WTC11 (cell line): ENCODE measurements at regions not wholly inside any gene's neighbourhood (a gene's known extent, or its start where the extent isn't known, plus 50 kb on each side); places are given as distances from the start of the nearest gene placed in this dataset.

Experiments
- ATAC-seq: fragments of 200-7000 bp; cut with Tn5 transposase; 2 replicates; pipeline ENCODE4 v1.10.0; 2021; ENCODE audit warnings: mild to moderate bottlenecking, moderate library complexity
- CTCF ChIA-PET: fragments of 300-600 bp; sonication (Branson Sonifier 250); formaldehyde crosslinking; loops from one replicate; lab custom pipeline; 2021; ENCODE audit warnings: antibody characterized with exemption; lab: Charles Lee
- POLR2A ChIA-PET: fragments of 350-600 bp; sonication (Branson Sonifier 250); formaldehyde crosslinking; loops from one replicate; lab custom pipeline; 2021; ENCODE audit warnings: antibody characterized with exemption; lab: Charles Lee
- DNase-seq: peaks from one replicate; pipeline ENCODE4 v3.0.0; 2021; ENCODE audit warnings: low spot score
- H3K27ac Mint-ChIP-seq: 2 replicates; pipeline ENCODE4 v1.8.0; 2021; ENCODE audit warnings: mixed read lengths
- H3K27me3 Mint-ChIP-seq: 2 replicates; pipeline ENCODE4 v1.8.0; 2021; ENCODE audit warnings: low read depth, mild to moderate bottlenecking, moderate library complexity, mixed read lengths
- H3K36me3 Mint-ChIP-seq: 2 replicates; pipeline ENCODE4 v1.8.0; 2021; ENCODE audit warnings: mixed read lengths
- H3K4me1 Mint-ChIP-seq: 2 replicates; pipeline ENCODE4 v1.8.0; 2022; ENCODE audit warnings: mixed read lengths
- H3K4me3 Mint-ChIP-seq: 2 replicates; pipeline ENCODE4 v1.8.0; 2021; ENCODE audit warnings: mild to moderate bottlenecking, moderate library complexity, mixed read lengths
- H3K9me3 Mint-ChIP-seq: 2 replicates; pipeline ENCODE4 v1.8.0; 2021; ENCODE audit warnings: mixed read lengths
- CBFB ChIP-seq: sonication (generic); formaldehyde crosslinking; IDR thresholded peaks from 2 replicates; pipeline ENCODE4 v1.8.1; 2022; ENCODE audit warnings: mild to moderate bottlenecking, low read depth, missing genetic modification reagents
- ELF4 ChIP-seq: sonication (generic); formaldehyde crosslinking; IDR thresholded peaks from 2 replicates; pipeline ENCODE4 v1.8.1; 2022; ENCODE audit warnings: low read depth, mild to moderate bottlenecking, moderate library complexity, missing genetic modification reagents
- FOXJ3 ChIP-seq: sonication (generic); formaldehyde crosslinking; IDR thresholded peaks from 2 replicates; pipeline ENCODE4 v1.9.0; 2021; ENCODE audit warnings: missing genetic modification reagents, mild to moderate bottlenecking, borderline replicate concordance
- FOXP1 ChIP-seq: sonication (generic); formaldehyde crosslinking; IDR thresholded peaks from 2 replicates; pipeline ENCODE4 v1.8.0; 2022; ENCODE audit warnings: missing genetic modification reagents, mild to moderate bottlenecking, moderate library complexity, borderline replicate concordance
- JAZF1 ChIP-seq: fragments of 250-450 bp; sonication (Bioruptor Pico); IDR thresholded peaks from 2 replicates; pipeline ENCODE4 v1.9.0; 2021; ENCODE audit warnings: moderate library complexity, mild to moderate bottlenecking, inconsistent platforms
- JUN ChIP-seq: sonication (generic); formaldehyde crosslinking; IDR thresholded peaks from 2 replicates; pipeline ENCODE4 v1.8.0; 2023; ENCODE audit warnings: mild to moderate bottlenecking, missing genetic modification reagents
- TP53 ChIP-seq: sonication (generic); formaldehyde crosslinking; IDR thresholded peaks from 2 replicates; pipeline ENCODE4 v1.8.1; 2023; ENCODE audit warnings: mild to moderate bottlenecking, missing genetic modification reagents
- ZNF121 ChIP-seq: sonication (generic); formaldehyde crosslinking; IDR thresholded peaks from 2 replicates; pipeline ENCODE4 v1.8.0; 2023; ENCODE audit warnings: missing genetic modification reagents
- ZNF232 ChIP-seq: sonication (generic); formaldehyde crosslinking; IDR thresholded peaks from 2 replicates; pipeline ENCODE4 v1.8.0; 2022; ENCODE audit warnings: mild to moderate bottlenecking, missing genetic modification reagents
- ZNF416 ChIP-seq: fragments of 250-450 bp; sonication (Bioruptor Pico); IDR thresholded peaks from 2 replicates; pipeline ENCODE4 v1.9.0; 2021; ENCODE audit warnings: mild to moderate bottlenecking, inconsistent platforms
- ZNF423 ChIP-seq: fragments of 250-450 bp; sonication (Bioruptor Pico); IDR thresholded peaks from 2 replicates; pipeline ENCODE4 v2.1.2; 2022; ENCODE audit warnings: mild to moderate bottlenecking, moderate library complexity
- TF ChIP-seq, protein P1 (sequence below): fragments of 250-450 bp; sonication (Bioruptor Pico); IDR thresholded peaks from 2 replicates; pipeline ENCODE4 v1.9.0; 2021; ENCODE audit warnings: moderate library complexity, mild to moderate bottlenecking, inconsistent platforms, borderline replicate concordance
- TF ChIP-seq, protein P2 (sequence below): sonication (generic); formaldehyde crosslinking; IDR thresholded peaks from 2 replicates; pipeline ENCODE4 v1.8.1; 2022; ENCODE audit warnings: missing genetic modification reagents, borderline replicate concordance
- TF ChIP-seq, protein P3 (sequence below): fragments of 250-450 bp; sonication (Bioruptor Pico); IDR thresholded peaks from 2 replicates; pipeline ENCODE4 v1.9.0; 2021; ENCODE audit warnings: mild to moderate bottlenecking, borderline replicate concordance
- TF ChIP-seq, protein P4 (sequence below): fragments of 250-450 bp; sonication (Bioruptor Pico); IDR thresholded peaks from 2 replicates; pipeline ENCODE4 v1.9.0; 2021; ENCODE audit warnings: mild to moderate bottlenecking
- TF ChIP-seq, protein P5 (sequence below): sonication (generic); formaldehyde crosslinking; IDR thresholded peaks from 2 replicates; pipeline ENCODE4 v1.8.1; 2023; ENCODE audit warnings: mild to moderate bottlenecking, missing genetic modification reagents, moderate library complexity
- TF ChIP-seq, protein P6 (sequence below): sonication (generic); formaldehyde crosslinking; IDR thresholded peaks from 2 replicates; pipeline ENCODE4 v1.8.0; 2023; ENCODE audit warnings: missing genetic modification reagents, mild to moderate bottlenecking, borderline replicate concordance
- TF ChIP-seq, protein P7 (sequence below): sonication (generic); formaldehyde crosslinking; IDR thresholded peaks from 2 replicates; pipeline ENCODE4 v1.8.1; 2022; ENCODE audit warnings: mild to moderate bottlenecking, missing genetic modification reagents, moderate library complexity, borderline replicate concordance

DNA sequence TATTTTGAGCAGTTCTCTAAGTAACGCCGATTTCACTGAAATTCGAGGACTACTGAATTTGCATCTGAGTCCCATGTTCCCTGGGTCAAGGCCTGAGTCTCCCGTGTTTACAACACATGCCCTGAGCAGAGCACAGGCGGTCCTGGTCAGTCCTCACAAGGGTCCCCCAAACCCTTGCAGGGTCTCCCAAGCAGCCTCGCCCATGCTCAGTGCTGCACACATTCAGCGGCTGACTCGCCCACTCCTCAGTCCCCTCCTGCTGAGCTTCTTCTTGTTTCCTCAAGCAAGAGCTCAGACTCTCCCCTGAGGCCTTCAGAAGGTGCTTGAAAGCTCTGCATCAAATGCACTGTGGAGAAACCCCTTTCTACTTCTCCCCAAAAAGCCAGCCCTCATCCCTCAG, 114.6 kb downstream of the INHBB start (continued):
- TF ChIP-seq, protein P1, sequence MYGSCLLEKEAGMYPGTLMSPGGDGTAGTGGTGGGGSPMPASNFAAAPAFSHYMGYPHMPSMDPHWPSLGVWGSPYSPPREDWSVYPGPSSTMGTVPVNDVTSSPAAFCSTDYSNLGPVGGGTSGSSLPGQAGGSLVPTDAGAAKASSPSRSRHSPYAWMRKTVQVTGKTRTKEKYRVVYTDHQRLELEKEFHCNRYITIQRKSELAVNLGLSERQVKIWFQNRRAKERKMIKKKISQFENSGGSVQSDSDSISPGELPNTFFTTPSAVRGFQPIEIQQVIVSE (CRISPR knock-in tag), result no peak
- no peak for TF ChIP-seq TP53
- TF ChIP-seq JAZF1 (CRISPR knock-in tag), result no peak
- TF ChIP-seq FOXP1 (CRISPR knock-in tag), result no peak
- TF ChIP-seq ELF4 (CRISPR knock-in tag), result no peak
- TF ChIP-seq, protein P2, sequence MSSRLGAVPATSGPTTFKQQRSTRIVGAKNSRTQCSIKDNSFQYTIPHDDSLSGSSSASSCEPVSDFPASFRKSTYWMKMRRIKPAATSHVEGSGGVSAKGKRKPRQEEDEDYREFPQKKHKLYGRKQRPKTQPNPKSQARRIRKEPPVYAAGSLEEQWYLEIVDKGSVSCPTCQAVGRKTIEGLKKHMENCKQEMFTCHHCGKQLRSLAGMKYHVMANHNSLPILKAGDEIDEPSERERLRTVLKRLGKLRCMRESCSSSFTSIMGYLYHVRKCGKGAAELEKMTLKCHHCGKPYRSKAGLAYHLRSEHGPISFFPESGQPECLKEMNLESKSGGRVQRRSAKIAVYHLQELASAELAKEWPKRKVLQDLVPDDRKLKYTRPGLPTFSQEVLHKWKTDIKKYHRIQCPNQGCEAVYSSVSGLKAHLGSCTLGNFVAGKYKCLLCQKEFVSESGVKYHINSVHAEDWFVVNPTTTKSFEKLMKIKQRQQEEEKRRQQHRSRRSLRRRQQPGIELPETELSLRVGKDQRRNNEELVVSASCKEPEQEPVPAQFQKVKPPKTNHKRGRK (CRISPR knock-in tag), result no peak
- no peak for TF ChIP-seq FOXJ3 (CRISPR knock-in tag)
- TF ChIP-seq JUN (CRISPR knock-in tag), result no peak
- TF ChIP-seq ZNF423 (CRISPR knock-in tag), result no peak
- TF ChIP-seq, protein P3, sequence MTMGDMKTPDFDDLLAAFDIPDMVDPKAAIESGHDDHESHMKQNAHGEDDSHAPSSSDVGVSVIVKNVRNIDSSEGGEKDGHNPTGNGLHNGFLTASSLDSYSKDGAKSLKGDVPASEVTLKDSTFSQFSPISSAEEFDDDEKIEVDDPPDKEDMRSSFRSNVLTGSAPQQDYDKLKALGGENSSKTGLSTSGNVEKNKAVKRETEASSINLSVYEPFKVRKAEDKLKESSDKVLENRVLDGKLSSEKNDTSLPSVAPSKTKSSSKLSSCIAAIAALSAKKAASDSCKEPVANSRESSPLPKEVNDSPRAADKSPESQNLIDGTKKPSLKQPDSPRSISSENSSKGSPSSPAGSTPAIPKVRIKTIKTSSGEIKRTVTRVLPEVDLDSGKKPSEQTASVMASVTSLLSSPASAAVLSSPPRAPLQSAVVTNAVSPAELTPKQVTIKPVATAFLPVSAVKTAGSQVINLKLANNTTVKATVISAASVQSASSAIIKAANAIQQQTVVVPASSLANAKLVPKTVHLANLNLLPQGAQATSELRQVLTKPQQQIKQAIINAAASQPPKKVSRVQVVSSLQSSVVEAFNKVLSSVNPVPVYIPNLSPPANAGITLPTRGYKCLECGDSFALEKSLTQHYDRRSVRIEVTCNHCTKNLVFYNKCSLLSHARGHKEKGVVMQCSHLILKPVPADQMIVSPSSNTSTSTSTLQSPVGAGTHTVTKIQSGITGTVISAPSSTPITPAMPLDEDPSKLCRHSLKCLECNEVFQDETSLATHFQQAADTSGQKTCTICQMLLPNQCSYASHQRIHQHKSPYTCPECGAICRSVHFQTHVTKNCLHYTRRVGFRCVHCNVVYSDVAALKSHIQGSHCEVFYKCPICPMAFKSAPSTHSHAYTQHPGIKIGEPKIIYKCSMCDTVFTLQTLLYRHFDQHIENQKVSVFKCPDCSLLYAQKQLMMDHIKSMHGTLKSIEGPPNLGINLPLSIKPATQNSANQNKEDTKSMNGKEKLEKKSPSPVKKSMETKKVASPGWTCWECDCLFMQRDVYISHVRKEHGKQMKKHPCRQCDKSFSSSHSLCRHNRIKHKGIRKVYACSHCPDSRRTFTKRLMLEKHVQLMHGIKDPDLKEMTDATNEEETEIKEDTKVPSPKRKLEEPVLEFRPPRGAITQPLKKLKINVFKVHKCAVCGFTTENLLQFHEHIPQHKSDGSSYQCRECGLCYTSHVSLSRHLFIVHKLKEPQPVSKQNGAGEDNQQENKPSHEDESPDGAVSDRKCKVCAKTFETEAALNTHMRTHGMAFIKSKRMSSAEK, result no peak
- TF ChIP-seq, protein P4, sequence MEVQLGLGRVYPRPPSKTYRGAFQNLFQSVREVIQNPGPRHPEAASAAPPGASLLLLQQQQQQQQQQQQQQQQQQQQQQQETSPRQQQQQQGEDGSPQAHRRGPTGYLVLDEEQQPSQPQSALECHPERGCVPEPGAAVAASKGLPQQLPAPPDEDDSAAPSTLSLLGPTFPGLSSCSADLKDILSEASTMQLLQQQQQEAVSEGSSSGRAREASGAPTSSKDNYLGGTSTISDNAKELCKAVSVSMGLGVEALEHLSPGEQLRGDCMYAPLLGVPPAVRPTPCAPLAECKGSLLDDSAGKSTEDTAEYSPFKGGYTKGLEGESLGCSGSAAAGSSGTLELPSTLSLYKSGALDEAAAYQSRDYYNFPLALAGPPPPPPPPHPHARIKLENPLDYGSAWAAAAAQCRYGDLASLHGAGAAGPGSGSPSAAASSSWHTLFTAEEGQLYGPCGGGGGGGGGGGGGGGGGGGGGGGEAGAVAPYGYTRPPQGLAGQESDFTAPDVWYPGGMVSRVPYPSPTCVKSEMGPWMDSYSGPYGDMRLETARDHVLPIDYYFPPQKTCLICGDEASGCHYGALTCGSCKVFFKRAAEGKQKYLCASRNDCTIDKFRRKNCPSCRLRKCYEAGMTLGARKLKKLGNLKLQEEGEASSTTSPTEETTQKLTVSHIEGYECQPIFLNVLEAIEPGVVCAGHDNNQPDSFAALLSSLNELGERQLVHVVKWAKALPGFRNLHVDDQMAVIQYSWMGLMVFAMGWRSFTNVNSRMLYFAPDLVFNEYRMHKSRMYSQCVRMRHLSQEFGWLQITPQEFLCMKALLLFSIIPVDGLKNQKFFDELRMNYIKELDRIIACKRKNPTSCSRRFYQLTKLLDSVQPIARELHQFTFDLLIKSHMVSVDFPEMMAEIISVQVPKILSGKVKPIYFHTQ, result no peak

DNA sequence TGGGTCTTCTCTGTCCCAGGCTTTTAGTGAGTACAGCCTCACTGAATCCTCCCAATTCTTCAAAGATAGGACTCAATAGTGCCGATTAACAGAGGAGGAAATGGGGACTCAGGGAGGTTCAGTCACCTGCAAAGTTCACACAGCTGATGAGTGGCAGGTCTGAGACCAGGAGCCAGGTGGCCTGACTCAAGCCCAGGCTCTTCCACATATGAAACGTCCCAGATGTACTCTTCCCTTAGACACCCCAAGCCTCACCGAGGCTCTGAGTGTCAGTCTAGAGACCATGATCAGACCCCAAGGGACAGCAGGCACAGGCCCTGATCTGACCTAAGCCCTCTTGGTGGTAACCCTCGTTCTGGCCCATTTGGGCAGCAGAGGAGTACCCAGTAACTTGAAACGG, 115.2 kb downstream of the INHBB start:
- CTCF ChIA-PET, result interaction anchor here (1.2 to 1.9 kb wide), 2 partner anchors 92 to 118 kb away, joined by 3 to 7 read pairs; no protein-coding TSS in a partner anchor
- no peak for TF ChIP-seq ZNF232 (CRISPR knock-in tag)
- TF ChIP-seq, protein P5, sequence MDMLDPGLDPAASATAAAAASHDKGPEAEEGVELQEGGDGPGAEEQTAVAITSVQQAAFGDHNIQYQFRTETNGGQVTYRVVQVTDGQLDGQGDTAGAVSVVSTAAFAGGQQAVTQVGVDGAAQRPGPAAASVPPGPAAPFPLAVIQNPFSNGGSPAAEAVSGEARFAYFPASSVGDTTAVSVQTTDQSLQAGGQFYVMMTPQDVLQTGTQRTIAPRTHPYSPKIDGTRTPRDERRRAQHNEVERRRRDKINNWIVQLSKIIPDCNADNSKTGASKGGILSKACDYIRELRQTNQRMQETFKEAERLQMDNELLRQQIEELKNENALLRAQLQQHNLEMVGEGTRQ (CRISPR knock-in tag), result no peak
- TF ChIP-seq CBFB (CRISPR knock-in tag), result no peak
- TF ChIP-seq JUN (CRISPR knock-in tag), result no peak
- TF ChIP-seq ZNF121 (CRISPR knock-in tag), result no peak
- TF ChIP-seq, protein P2 (CRISPR knock-in tag), result no peak
- TF ChIP-seq, protein P6, sequence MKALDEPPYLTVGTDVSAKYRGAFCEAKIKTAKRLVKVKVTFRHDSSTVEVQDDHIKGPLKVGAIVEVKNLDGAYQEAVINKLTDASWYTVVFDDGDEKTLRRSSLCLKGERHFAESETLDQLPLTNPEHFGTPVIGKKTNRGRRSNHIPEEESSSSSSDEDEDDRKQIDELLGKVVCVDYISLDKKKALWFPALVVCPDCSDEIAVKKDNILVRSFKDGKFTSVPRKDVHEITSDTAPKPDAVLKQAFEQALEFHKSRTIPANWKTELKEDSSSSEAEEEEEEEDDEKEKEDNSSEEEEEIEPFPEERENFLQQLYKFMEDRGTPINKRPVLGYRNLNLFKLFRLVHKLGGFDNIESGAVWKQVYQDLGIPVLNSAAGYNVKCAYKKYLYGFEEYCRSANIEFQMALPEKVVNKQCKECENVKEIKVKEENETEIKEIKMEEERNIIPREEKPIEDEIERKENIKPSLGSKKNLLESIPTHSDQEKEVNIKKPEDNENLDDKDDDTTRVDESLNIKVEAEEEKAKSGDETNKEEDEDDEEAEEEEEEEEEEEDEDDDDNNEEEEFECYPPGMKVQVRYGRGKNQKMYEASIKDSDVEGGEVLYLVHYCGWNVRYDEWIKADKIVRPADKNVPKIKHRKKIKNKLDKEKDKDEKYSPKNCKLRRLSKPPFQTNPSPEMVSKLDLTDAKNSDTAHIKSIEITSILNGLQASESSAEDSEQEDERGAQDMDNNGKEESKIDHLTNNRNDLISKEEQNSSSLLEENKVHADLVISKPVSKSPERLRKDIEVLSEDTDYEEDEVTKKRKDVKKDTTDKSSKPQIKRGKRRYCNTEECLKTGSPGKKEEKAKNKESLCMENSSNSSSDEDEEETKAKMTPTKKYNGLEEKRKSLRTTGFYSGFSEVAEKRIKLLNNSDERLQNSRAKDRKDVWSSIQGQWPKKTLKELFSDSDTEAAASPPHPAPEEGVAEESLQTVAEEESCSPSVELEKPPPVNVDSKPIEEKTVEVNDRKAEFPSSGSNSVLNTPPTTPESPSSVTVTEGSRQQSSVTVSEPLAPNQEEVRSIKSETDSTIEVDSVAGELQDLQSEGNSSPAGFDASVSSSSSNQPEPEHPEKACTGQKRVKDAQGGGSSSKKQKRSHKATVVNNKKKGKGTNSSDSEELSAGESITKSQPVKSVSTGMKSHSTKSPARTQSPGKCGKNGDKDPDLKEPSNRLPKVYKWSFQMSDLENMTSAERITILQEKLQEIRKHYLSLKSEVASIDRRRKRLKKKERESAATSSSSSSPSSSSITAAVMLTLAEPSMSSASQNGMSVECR (CRISPR knock-in tag), result no peak
- TF ChIP-seq ZNF416, result no peak
- TF ChIP-seq, protein P7, sequence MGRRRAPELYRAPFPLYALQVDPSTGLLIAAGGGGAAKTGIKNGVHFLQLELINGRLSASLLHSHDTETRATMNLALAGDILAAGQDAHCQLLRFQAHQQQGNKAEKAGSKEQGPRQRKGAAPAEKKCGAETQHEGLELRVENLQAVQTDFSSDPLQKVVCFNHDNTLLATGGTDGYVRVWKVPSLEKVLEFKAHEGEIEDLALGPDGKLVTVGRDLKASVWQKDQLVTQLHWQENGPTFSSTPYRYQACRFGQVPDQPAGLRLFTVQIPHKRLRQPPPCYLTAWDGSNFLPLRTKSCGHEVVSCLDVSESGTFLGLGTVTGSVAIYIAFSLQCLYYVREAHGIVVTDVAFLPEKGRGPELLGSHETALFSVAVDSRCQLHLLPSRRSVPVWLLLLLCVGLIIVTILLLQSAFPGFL (CRISPR knock-in tag), result no peak

More for the DNA sequence above, 115.2 kb downstream of the INHBB start:
- peaks cover 9% of the 10 kb centered on the region for H3K4me1 Mint-ChIP-seq
- POLR2A ChIA-PET, result no interaction called here
- no peak overlapping the region for H3K4me3 Mint-ChIP-seq
- peaks cover 95% of the 10 kb centered on the region for H3K27me3 Mint-ChIP-seq
- H3K27ac Mint-ChIP-seq, result no peak overlapping the region
- H3K36me3 Mint-ChIP-seq, result peaks cover 6% of the 10 kb centered on the region; the same call in 1 of the 2 replicates
- DNase-seq (no peak), ATAC-seq (no peak)
- peaks cover 17% of the 10 kb centered on the region for H3K9me3 Mint-ChIP-seq
